H1 (cell line): ENCODE measurements at regions not wholly inside any gene's neighbourhood (a gene's known extent, or its start where the extent isn't known, plus 50 kb on each side); places are given as distances from the start of the nearest gene placed in this dataset.

Source experiments
- CBX5 ChIP-seq: fragments of 300-800, 300-1000 bp; sonication (generic); IDR thresholded peaks from 2 replicates; pipeline ENCODE4 v1.7.1; 2016; ENCODE audit warnings: antibody characterized with exemption, low read length, low read depth
- RAD21 ChIP-seq, 2 experiments: IDR thresholded peaks in 1 of 2; conservative IDR thresholded peaks in 1 of 2; 2 replicates each; pipeline ENCODE4 v1.6.1; 2011; ENCODE audit warnings: low read depth in 2 of 2, low read length in 2 of 2, improper control_type of control experiment in 1 of 2, inconsistent platforms in 1 of 2, mild to moderate bottlenecking in 1 of 2, moderate library complexity in 1 of 2
- SIN3A ChIP-seq, 2 experiments: IDR thresholded peaks in 1 of 2; conservative IDR thresholded peaks in 1 of 2; 2 replicates each; pipeline ENCODE4 v1.6.1; 2011 to 2012; ENCODE audit warnings: low read length in 2 of 2, improper control_type of control experiment in 1 of 2, low read depth in 1 of 2, mild to moderate bottlenecking in 1 of 2
- TAF1 ChIP-seq: IDR thresholded peaks from 2 replicates; pipeline ENCODE4 v1.6.1; 2011; ENCODE audit warnings: mild to moderate bottlenecking, low read depth, low read length
- YY1 ChIP-seq: IDR thresholded peaks from 2 replicates; pipeline ENCODE4 v1.6.1; 2011; ENCODE audit warnings: low read depth, mild to moderate bottlenecking, low read length
- TF ChIP-seq, protein P1 (sequence below), 3 experiments: IDR thresholded peaks; 1 replicate in 2 of 3; 2 replicates in 1 of 3; pipeline versions ENCODE4 v1.5.1 to v1.6.1; 2011; ENCODE audit warnings: low read length in 3 of 3, mild to moderate bottlenecking in 3 of 3, inconsistent platforms in 2 of 3, low read depth in 1 of 3, moderate library complexity in 1 of 3; ENCODE audit not compliant: insufficient read depth in 1 of 3; ENCODE audit errors: control extremely low read depth in 1 of 3
- TF ChIP-seq, protein P2 (sequence below): IDR thresholded peaks from 2 replicates; pipeline ENCODE4 v1.6.1; 2012; ENCODE audit warnings: low read length, inconsistent platforms
- TF ChIP-seq, protein P3 (sequence below): IDR thresholded peaks from 2 replicates; pipeline ENCODE4 v1.6.1; 2011; ENCODE audit warnings: low read length, improper control_type of control experiment

DNA sequence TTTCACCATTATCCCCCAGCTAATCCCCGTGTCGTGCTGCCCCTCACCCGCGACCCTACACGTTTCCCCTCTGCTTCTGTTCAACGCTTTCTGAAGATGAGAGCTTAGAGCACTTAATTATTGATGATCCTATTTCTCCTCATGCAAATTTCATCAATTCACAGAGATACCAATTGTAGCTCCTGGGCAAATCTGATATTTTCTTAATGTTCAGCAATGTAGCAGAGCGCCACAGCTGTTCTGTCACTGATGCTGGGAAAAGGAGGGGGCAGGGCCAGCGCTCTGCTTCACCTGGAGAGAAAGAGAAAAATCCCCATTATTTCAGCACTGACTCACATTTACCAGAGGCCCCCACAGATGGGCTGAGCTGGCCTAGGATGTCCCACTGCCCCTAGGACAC, 121.2 kb downstream of the TTLL2 start:
- TF ChIP-seq SIN3A (conservative IDR thresholded peaks at IDR 0.05 in 1 of 2, IDR thresholded peaks at IDR 0.05 in 1 of 2; ENCODE audit: low read depth in 1 of 2, low read length in 2 of 2) (no peak), RAD21 (IDR thresholded peaks at IDR 0.05 in 1 of 2, conservative IDR thresholded peaks at IDR 0.05 in 1 of 2; ENCODE audit: low read depth in 2 of 2, low read length in 2 of 2) (no peak), CBX5 (no peak), YY1 (no peak), TAF1 (no peak)
- TF ChIP-seq, protein P1, sequence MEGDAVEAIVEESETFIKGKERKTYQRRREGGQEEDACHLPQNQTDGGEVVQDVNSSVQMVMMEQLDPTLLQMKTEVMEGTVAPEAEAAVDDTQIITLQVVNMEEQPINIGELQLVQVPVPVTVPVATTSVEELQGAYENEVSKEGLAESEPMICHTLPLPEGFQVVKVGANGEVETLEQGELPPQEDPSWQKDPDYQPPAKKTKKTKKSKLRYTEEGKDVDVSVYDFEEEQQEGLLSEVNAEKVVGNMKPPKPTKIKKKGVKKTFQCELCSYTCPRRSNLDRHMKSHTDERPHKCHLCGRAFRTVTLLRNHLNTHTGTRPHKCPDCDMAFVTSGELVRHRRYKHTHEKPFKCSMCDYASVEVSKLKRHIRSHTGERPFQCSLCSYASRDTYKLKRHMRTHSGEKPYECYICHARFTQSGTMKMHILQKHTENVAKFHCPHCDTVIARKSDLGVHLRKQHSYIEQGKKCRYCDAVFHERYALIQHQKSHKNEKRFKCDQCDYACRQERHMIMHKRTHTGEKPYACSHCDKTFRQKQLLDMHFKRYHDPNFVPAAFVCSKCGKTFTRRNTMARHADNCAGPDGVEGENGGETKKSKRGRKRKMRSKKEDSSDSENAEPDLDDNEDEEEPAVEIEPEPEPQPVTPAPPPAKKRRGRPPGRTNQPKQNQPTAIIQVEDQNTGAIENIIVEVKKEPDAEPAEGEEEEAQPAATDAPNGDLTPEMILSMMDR (IDR thresholded peaks at IDR 0.05; ENCODE audit: control extremely low read depth in 1 of 3, insufficient read depth in 1 of 3, low read depth in 1 of 3, low read length in 3 of 3): no peak
- TF ChIP-seq, protein P2, sequence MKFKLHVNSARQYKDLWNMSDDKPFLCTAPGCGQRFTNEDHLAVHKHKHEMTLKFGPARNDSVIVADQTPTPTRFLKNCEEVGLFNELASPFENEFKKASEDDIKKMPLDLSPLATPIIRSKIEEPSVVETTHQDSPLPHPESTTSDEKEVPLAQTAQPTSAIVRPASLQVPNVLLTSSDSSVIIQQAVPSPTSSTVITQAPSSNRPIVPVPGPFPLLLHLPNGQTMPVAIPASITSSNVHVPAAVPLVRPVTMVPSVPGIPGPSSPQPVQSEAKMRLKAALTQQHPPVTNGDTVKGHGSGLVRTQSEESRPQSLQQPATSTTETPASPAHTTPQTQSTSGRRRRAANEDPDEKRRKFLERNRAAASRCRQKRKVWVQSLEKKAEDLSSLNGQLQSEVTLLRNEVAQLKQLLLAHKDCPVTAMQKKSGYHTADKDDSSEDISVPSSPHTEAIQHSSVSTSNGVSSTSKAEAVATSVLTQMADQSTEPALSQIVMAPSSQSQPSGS: no peak
- TF ChIP-seq, protein P3, sequence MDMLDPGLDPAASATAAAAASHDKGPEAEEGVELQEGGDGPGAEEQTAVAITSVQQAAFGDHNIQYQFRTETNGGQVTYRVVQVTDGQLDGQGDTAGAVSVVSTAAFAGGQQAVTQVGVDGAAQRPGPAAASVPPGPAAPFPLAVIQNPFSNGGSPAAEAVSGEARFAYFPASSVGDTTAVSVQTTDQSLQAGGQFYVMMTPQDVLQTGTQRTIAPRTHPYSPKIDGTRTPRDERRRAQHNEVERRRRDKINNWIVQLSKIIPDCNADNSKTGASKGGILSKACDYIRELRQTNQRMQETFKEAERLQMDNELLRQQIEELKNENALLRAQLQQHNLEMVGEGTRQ: no peak
